ENCODE measurements at regions not wholly inside any gene's neighbourhood (a gene's known extent, or its start where the extent isn't known, plus 50 kb on each side); places are given as distances from the start of the nearest gene placed in this dataset.

GRCh38 chr15:60208709-60209108 lies 189.1 kb downstream of the ANXA2 start:
- Histone ChIP-seq H3K36me3 (ENCODE audit: insufficient read depth, low read length) (no peaks in the 10 kb centered on the region), H3K9ac (ENCODE audit: low read length) (no peak overlapping the region), H3K9me3 (ENCODE audit: insufficient read depth, low read depth, low read length) (no peaks in the 10 kb centered on the region), H3K4me1 (ENCODE audit: insufficient read depth, low read length) (no peaks in the 10 kb centered on the region), H3K79me2 (ENCODE audit: insufficient read depth, low read length) (no peaks in the 10 kb centered on the region), H3K27ac (ENCODE audit: low read depth, low read length) (no peak overlapping the region), H3K27me3 (ENCODE audit: insufficient read depth, low read length) (peaks cover 18% of the 10 kb centered on the region), H2AFZ (ENCODE audit: low read depth, low read length) (no peak overlapping the region), H3K4me2 (ENCODE audit: low read length) (no peak overlapping the region), H4K20me1 (ENCODE audit: insufficient read depth, low read length) (no peaks in the 10 kb centered on the region), H3K4me3 (ENCODE audit: insufficient read depth, low read depth, low read length) (no peak overlapping the region)
- no peak overlapping the region for H3K4me3 Mint-ChIP-seq (ENCODE audit: unreplicated experiment)
- peaks cover 18% of the 10 kb centered on the region for H3K4me1 Mint-ChIP-seq (ENCODE audit: low read depth, unreplicated experiment)
- no peak overlapping the region for H3K27ac Mint-ChIP-seq (ENCODE audit: unreplicated experiment)
- no peaks in the 10 kb centered on the region for H3K36me3 Mint-ChIP-seq (ENCODE audit: low read depth, unreplicated experiment)
- FAIRE-seq (no peak), DNase-seq (ENCODE audit: low read depth) (no peak)
- TF ChIP-seq CTCF (IDR thresholded peaks at IDR 0.05; ENCODE audit: insufficient read depth, low read depth, low read length) = no peak
- TF ChIP-seq EZH2 (IDR thresholded peaks at IDR 0.05; ENCODE audit: insufficient read depth, low read length) = no peak
- H3K27me3 Mint-ChIP-seq (ENCODE audit: low read depth, unreplicated experiment) = peaks cover 12% of the 10 kb centered on the region
- H3K9me3 Mint-ChIP-seq (ENCODE audit: unreplicated experiment) = peaks cover 2% of the 10 kb centered on the region

GRCh38 chr15:60212536-60212935 lies 185.2 kb downstream of the ANXA2 start:
- H3K9me3 Mint-ChIP-seq (ENCODE audit: unreplicated experiment) = peaks cover 5% of the 10 kb centered on the region
- Histone ChIP-seq H3K4me1 (ENCODE audit: insufficient read depth, low read length) (no peaks in the 10 kb centered on the region), H2AFZ (ENCODE audit: low read depth, low read length) (no peak overlapping the region), H4K20me1 (ENCODE audit: insufficient read depth, low read length) (no peaks in the 10 kb centered on the region), H3K9me3 (ENCODE audit: insufficient read depth, low read depth, low read length) (no peaks in the 10 kb centered on the region), H3K4me2 (ENCODE audit: low read length) (no peak overlapping the region), H3K4me3 (ENCODE audit: insufficient read depth, low read depth, low read length) (no peak overlapping the region), H3K9ac (ENCODE audit: low read length) (no peak overlapping the region), H3K79me2 (ENCODE audit: insufficient read depth, low read length) (no peaks in the 10 kb centered on the region), H3K36me3 (ENCODE audit: insufficient read depth, low read length) (no peaks in the 10 kb centered on the region), H3K27me3 (ENCODE audit: insufficient read depth, low read length) (no peaks in the 10 kb centered on the region), H3K27ac (ENCODE audit: low read depth, low read length) (no peak overlapping the region)
- H3K36me3 Mint-ChIP-seq (ENCODE audit: low read depth, unreplicated experiment) = no peaks in the 10 kb centered on the region
- FAIRE-seq = no peak
- peaks cover 18% of the 10 kb centered on the region for H3K4me1 Mint-ChIP-seq (ENCODE audit: low read depth, unreplicated experiment)
- DNase-seq (ENCODE audit: low read depth) = no peak
- H3K27me3 Mint-ChIP-seq (ENCODE audit: low read depth, unreplicated experiment) = peaks cover 2% of the 10 kb centered on the region
- H3K4me3 Mint-ChIP-seq (ENCODE audit: unreplicated experiment) = peak overlapping the region; percentile 50
- H3K27ac Mint-ChIP-seq (ENCODE audit: unreplicated experiment) = peak overlapping the region; percentile 56
- TF ChIP-seq EZH2 (IDR thresholded peaks at IDR 0.05; ENCODE audit: insufficient read depth, low read length) = no peak
- no peak for TF ChIP-seq CTCF (IDR thresholded peaks at IDR 0.05; ENCODE audit: insufficient read depth, low read depth, low read length)

GRCh38 chr15:60213377-60214000 lies 184.3 kb downstream of the ANXA2 start:
- H3K27ac Mint-ChIP-seq (ENCODE audit: unreplicated experiment) = no peak overlapping the region
- H3K9me3 Mint-ChIP-seq (ENCODE audit: unreplicated experiment) = peaks cover 5% of the 10 kb centered on the region
- Histone ChIP-seq H3K4me2 (ENCODE audit: low read length) (no peak overlapping the region), H3K36me3 (ENCODE audit: insufficient read depth, low read length) (no peaks in the 10 kb centered on the region), H2AFZ (ENCODE audit: low read depth, low read length) (no peak overlapping the region), H3K79me2 (ENCODE audit: insufficient read depth, low read length) (no peaks in the 10 kb centered on the region), H3K27ac (ENCODE audit: low read depth, low read length) (no peak overlapping the region), H3K4me1 (ENCODE audit: insufficient read depth, low read length) (no peaks in the 10 kb centered on the region), H4K20me1 (ENCODE audit: insufficient read depth, low read length) (no peaks in the 10 kb centered on the region), H3K9ac (ENCODE audit: low read length) (no peak overlapping the region), H3K9me3 (ENCODE audit: insufficient read depth, low read depth, low read length) (no peaks in the 10 kb centered on the region), H3K27me3 (ENCODE audit: insufficient read depth, low read length) (no peaks in the 10 kb centered on the region), H3K4me3 (ENCODE audit: insufficient read depth, low read depth, low read length) (no peak overlapping the region)
- no peak for FAIRE-seq
- no peak for DNase-seq (ENCODE audit: low read depth)
- no peak for TF ChIP-seq CTCF (IDR thresholded peaks at IDR 0.05; ENCODE audit: insufficient read depth, low read depth, low read length)
- TF ChIP-seq EZH2 (IDR thresholded peaks at IDR 0.05; ENCODE audit: insufficient read depth, low read length) = no peak
- peaks cover 17% of the 10 kb centered on the region for H3K4me1 Mint-ChIP-seq (ENCODE audit: low read depth, unreplicated experiment)
- H3K36me3 Mint-ChIP-seq (ENCODE audit: low read depth, unreplicated experiment) = no peaks in the 10 kb centered on the region
- no peak overlapping the region for H3K4me3 Mint-ChIP-seq (ENCODE audit: unreplicated experiment)
- H3K27me3 Mint-ChIP-seq (ENCODE audit: low read depth, unreplicated experiment) = peaks cover 2% of the 10 kb centered on the region
